IgD-negative memory B cell (primary cell): ENCODE measurements at regions not wholly inside any gene's neighbourhood (a gene's known extent, or its start where the extent isn't known, plus 50 kb on each side); places are given as distances from the start of the nearest gene placed in this dataset.
A peak's percentile ranks its signal among the peaks of the same experiment; 100 is the strongest.

ENCODE experiments used
- H3K27ac Mint-ChIP-seq, 3 donors: one replicate each; pipeline ENCODE4 v1.8.0; 2020 to 2022; ENCODE audit warnings: mild to moderate bottlenecking in 3 of 3, mixed read lengths in 3 of 3, moderate library complexity in 1 of 3
- H3K27me3 Mint-ChIP-seq: one replicate; pipeline ENCODE4 v1.8.0; 2021; ENCODE audit warnings: mixed read lengths
- H3K36me3 Mint-ChIP-seq: one replicate; pipeline ENCODE4 v1.8.0; 2020; ENCODE audit warnings: mild to moderate bottlenecking, mixed read lengths
- H3K4me1 Mint-ChIP-seq, 3 donors: one replicate each; pipeline ENCODE4 v1.8.0; 2020 to 2022; ENCODE audit warnings: mixed read lengths in 3 of 3, mild to moderate bottlenecking in 1 of 3
- H3K4me3 Mint-ChIP-seq, 4 donors: one replicate each; pipeline ENCODE4 v1.8.0; 2020 to 2022; ENCODE audit warnings: mild to moderate bottlenecking in 4 of 4, mixed read lengths in 4 of 4, moderate library complexity in 3 of 4
- H3K9me3 Mint-ChIP-seq, 3 donors: one replicate each; pipeline ENCODE4 v1.8.0; 2020 to 2021; ENCODE audit warnings: mixed read lengths in 3 of 3, mild to moderate bottlenecking in 1 of 3

GRCh38 chr12:63319386-63319785 is 168.4 kb upstream of the AVPR1A start:
- Mint-ChIP-seq H3K27me3 (no peaks in the 10 kb centered on the region), H3K9me3 (peaks cover 0 to 3% (median 2%) of the 10 kb centered on the region in 3 donors), H3K27ac (no peak overlapping the region), H3K36me3 (peaks cover 1% of the 10 kb centered on the region), H3K4me3 (no peak overlapping the region), H3K4me1 (no peaks in the 10 kb centered on the region)

GRCh38 chr12:63318933-63319332 is 167.9 kb upstream of the AVPR1A start:
- Mint-ChIP-seq H3K36me3 (peaks cover 1% of the 10 kb centered on the region), H3K9me3 (peaks cover 0 to 3% (median 2%) of the 10 kb centered on the region in 3 donors), H3K4me1 (no peaks in the 10 kb centered on the region), H3K27ac (no peak overlapping the region), H3K4me3 (no peak overlapping the region), H3K27me3 (no peaks in the 10 kb centered on the region)

GRCh38 chr12:63318313-63318712 is 167.3 kb upstream of the AVPR1A start:
- Mint-ChIP-seq H3K27ac (no peak overlapping the region), H3K9me3 (peaks cover 0 to 3% (median 2%) of the 10 kb centered on the region in 3 donors), H3K4me3 (no peak overlapping the region), H3K4me1 (no peaks in the 10 kb centered on the region), H3K36me3 (peaks cover 1% of the 10 kb centered on the region), H3K27me3 (no peaks in the 10 kb centered on the region)

- no peaks in the 10 kb centered on the region for H3K4me1 Mint-ChIP-seq
- no peak overlapping the region for H3K4me3 Mint-ChIP-seq
- H3K36me3 Mint-ChIP-seq = peaks cover 1% of the 10 kb centered on the region
- no peak overlapping the region for H3K27ac Mint-ChIP-seq
- no peaks in the 10 kb centered on the region for H3K27me3 Mint-ChIP-seq
- H3K9me3 Mint-ChIP-seq = peaks cover 0 to 3% (median 2%) of the 10 kb centered on the region in 3 donors
Measured at GRCh38 chr12:63317880-63318279, 166.9 kb upstream of the AVPR1A start.

DNA sequence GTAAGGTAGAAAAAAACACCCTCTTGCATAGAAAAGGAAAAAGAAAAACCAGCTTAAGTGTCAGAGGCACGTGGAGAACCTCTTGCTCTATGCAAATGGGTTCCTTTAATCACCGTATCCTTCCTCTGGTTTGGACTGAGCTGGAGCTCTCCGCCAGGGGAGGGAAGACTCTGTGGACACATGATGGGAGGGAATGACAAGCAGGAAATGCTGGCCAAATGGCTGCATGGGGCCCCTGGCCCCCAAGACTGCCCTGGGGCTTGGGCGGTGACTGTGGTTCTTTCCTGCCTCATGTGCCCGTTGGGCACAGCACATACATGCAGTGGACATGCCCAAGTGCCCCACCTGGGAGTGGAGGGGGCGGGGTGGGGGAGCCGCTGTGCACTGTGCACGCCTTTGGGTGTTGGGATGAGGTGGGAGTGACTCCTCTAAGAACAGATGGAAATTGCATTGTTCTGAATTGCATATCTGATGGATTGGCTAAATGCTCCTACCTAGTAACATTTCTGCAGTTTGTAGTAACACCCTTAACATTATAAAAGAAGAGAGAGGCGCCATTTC is 166.4 kb upstream of the AVPR1A start:
- Mint-ChIP-seq H3K4me3 (no peak overlapping the region), H3K9me3 (peaks cover 0 to 3% (median 2%) of the 10 kb centered on the region in 3 donors), H3K27ac (no peak overlapping the region), H3K27me3 (no peaks in the 10 kb centered on the region), H3K4me1 (no peaks in the 10 kb centered on the region), H3K36me3 (peaks cover 1% of the 10 kb centered on the region)

- peaks cover 1 to 9% (median 2%) of the 10 kb centered on the region in 3 donors for H3K9me3 Mint-ChIP-seq
- no peak overlapping the region for H3K4me3 Mint-ChIP-seq
- H3K4me1 Mint-ChIP-seq = no peaks in the 10 kb centered on the region
- H3K36me3 Mint-ChIP-seq = peaks cover 1% of the 10 kb centered on the region
- no peaks in the 10 kb centered on the region for H3K27me3 Mint-ChIP-seq
- H3K27ac Mint-ChIP-seq = no peak overlapping the region
Measured at GRCh38 chr12:63313139-63313538, 162.1 kb upstream of the AVPR1A start.

GRCh38 chr12:63308671-63309070 is 157.7 kb upstream of the AVPR1A start:
- Mint-ChIP-seq H3K4me3 (no peak overlapping the region), H3K27me3 (no peaks in the 10 kb centered on the region), H3K36me3 (no peaks in the 10 kb centered on the region), H3K4me1 (no peaks in the 10 kb centered on the region), H3K27ac (no peak overlapping the region), H3K9me3 (peaks cover 1 to 5% (median 2%) of the 10 kb centered on the region in 3 donors)

DNA sequence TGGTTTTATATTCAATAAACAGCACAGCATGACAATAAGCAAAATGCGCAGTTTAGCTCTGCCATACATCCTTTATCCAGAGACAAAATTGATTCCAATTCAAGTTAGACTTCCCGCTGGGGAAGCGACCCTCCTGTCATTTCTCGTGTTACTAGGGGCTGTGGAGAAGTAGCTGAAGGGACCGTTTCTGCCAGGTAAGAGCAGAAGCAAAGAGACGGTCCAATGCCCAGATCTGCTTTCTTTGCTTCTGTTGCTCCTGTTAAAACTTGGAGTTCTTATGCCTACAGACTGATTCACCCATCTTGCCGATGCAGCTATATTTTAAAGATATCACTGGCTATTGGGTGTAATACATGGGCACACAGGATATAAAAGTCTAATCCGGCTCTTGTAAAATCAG is 156.8 kb upstream of the AVPR1A start:
- H3K9me3 Mint-ChIP-seq = peaks cover 1 to 5% (median 2%) of the 10 kb centered on the region in 3 donors
- no peaks in the 10 kb centered on the region for H3K4me1 Mint-ChIP-seq
- no peaks in the 10 kb centered on the region for H3K36me3 Mint-ChIP-seq
- H3K27me3 Mint-ChIP-seq = no peaks in the 10 kb centered on the region
- no peak overlapping the region for H3K4me3 Mint-ChIP-seq
- H3K27ac Mint-ChIP-seq = no peak overlapping the region

GRCh38 chr12:63305901-63306875 is 155.2 kb upstream of the AVPR1A start:
- Mint-ChIP-seq H3K27me3 (no peaks in the 10 kb centered on the region), H3K4me3 (no peak overlapping the region), H3K27ac (no peak overlapping the region), H3K36me3 (no peaks in the 10 kb centered on the region), H3K4me1 (no peaks in the 10 kb centered on the region), H3K9me3 (peaks cover 1 to 5% (median 2%) of the 10 kb centered on the region in 3 donors)

GRCh38 chr12:63304887-63305316 is 153.9 kb upstream of the AVPR1A start:
- H3K4me3 Mint-ChIP-seq = no peak overlapping the region
- no peaks in the 10 kb centered on the region for H3K27me3 Mint-ChIP-seq
- H3K9me3 Mint-ChIP-seq = no peaks in the 10 kb centered on the region
- H3K27ac Mint-ChIP-seq = no peak overlapping the region
- no peaks in the 10 kb centered on the region for H3K4me1 Mint-ChIP-seq
- no peaks in the 10 kb centered on the region for H3K36me3 Mint-ChIP-seq

DNA sequence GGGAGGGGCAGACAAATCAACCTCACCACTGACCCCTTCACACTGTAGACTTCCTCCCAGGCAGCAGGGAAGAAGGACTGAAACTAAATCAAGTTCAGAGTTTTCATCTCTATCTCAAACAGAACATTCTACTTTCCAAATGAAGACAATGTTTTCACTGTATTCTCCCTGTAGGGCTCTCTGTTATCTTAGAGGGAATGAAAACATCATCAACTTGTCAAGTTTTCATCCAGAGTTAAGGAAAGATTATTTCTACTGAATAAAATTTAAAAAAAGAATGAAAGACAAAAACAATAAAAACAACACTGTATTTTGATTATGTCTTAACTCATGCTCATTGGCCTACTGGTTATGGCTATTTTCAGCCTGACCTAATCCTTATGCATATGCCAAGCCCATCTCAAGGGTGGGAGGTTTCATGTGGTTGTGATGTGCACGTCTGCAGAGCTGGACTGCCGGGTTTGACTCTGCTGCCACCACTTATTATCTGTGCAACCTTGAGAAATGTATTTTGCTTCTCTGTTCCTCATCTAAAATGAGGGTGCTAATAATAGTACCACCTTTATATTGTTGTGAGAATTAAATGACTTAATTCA is 152.0 kb upstream of the AVPR1A start:
- Mint-ChIP-seq H3K27me3 (no peaks in the 10 kb centered on the region), H3K27ac (no peak overlapping the region), H3K4me3 (no peak overlapping the region), H3K4me1 (no peaks in the 10 kb centered on the region), H3K36me3 (no peaks in the 10 kb centered on the region), H3K9me3 (no peaks in the 10 kb centered on the region)

GRCh38 chr12:63302269-63302940 is 151.4 kb upstream of the AVPR1A start:
- Mint-ChIP-seq H3K9me3 (no peaks in the 10 kb centered on the region), H3K4me1 (no peaks in the 10 kb centered on the region), H3K27ac (no peak overlapping the region), H3K27me3 (no peaks in the 10 kb centered on the region), H3K4me3 (no peak overlapping the region), H3K36me3 (no peaks in the 10 kb centered on the region)

DNA sequence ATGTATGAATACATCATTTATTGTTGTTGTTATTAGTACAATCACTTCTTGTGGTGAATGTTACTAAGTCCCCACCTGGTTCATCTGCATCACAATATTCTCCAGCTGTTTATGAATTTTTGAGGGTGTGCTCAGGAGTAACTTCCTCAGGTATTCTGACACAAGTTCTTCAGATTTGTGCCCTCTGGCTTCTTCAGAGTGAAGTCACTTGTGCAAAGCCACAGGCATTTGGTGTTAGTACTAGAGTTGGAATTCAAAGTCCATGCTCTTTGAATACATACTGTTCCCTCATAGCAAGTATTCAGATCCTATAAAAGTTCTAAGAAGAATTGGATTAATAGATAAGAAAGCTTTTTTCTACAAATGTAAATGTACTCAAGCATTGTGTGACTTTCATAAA is 150.3 kb upstream of the AVPR1A start:
- no peaks in the 10 kb centered on the region for H3K4me1 Mint-ChIP-seq
- H3K9me3 Mint-ChIP-seq = peaks cover 0 to under 1% (median 0%) of the 10 kb centered on the region in 3 donors
- H3K36me3 Mint-ChIP-seq = no peaks in the 10 kb centered on the region
- no peak overlapping the region for H3K4me3 Mint-ChIP-seq
- H3K27me3 Mint-ChIP-seq = no peaks in the 10 kb centered on the region
- no peak overlapping the region for H3K27ac Mint-ChIP-seq

DNA sequence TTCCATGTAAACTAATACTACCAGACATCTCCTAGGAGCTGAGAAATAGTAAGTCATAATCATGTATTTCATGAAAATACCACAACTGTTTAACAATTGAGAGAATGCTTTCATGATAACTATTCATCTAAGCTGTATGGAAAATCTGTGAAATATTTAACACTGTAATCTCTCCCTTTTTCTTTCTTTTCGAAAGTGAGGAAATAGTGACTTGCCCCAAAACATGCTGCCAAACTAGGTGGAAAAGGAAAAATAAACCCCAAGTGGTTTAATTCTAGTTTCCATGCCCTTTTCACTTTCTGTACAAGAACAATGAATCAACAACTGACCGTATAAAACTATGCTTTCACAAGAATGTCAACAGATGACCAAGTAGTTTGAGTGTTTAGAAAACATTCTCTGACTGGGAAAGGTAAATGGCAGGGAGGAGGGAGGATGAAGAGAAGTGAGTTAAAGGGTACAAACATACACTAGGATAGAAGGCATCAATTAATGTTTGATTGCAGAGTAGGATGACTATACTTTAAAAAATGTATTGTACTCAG is 147.5 kb upstream of the AVPR1A start:
- peak overlapping the region in 1 of 3 donors; percentile 94 for H3K27ac Mint-ChIP-seq
- H3K36me3 Mint-ChIP-seq = no peaks in the 10 kb centered on the region
- H3K4me3 Mint-ChIP-seq = no peak overlapping the region
- H3K4me1 Mint-ChIP-seq = no peaks in the 10 kb centered on the region
- H3K9me3 Mint-ChIP-seq = peaks cover 0 to 3% (median 1%) of the 10 kb centered on the region in 3 donors
- no peaks in the 10 kb centered on the region for H3K27me3 Mint-ChIP-seq

DNA sequence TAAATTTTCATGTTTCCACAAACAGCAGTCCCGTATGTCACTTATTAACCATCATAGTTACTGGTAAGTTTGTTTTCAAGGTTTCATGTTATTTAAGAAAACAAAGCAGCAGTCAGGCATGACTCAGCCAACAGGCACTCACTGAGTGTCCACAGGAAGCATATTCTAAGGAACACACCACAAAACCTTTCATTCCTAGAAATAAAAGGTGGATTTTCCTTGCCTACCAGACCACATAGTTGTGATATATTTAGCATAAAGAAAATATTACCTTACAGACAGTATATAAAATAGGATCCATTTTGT is 143.3 kb upstream of the AVPR1A start:
- no peaks in the 10 kb centered on the region for H3K36me3 Mint-ChIP-seq
- no peak overlapping the region for H3K27ac Mint-ChIP-seq
- H3K4me3 Mint-ChIP-seq = no peak overlapping the region
- H3K9me3 Mint-ChIP-seq = peaks cover 1 to 6% (median 6%) of the 10 kb centered on the region in 3 donors
- H3K27me3 Mint-ChIP-seq = no peaks in the 10 kb centered on the region
- H3K4me1 Mint-ChIP-seq = no peaks in the 10 kb centered on the region
